Liver (tissue), 8 donors: ENCODE measurements at regions not wholly inside any gene's neighbourhood (a gene's known extent, or its start where the extent isn't known, plus 50 kb on each side); places are given as distances from the start of the nearest gene placed in this dataset.

Experiments
- DNase-seq: peaks from one replicate; pipeline ENCODE4 v3.0.0-alpha.2; 2017; ENCODE audit warnings: low spot score
- H3K27ac ChIP-seq, 2 donors: one replicate each; pipeline ENCODE4 v1.7.0; 2013; ENCODE audit warnings: inconsistent platforms in 2 of 2, low read length in 2 of 2, control low read depth in 1 of 2, low read depth in 1 of 2, mild to moderate bottlenecking in 1 of 2
- H3K27me3 ChIP-seq, 4 donors: one replicate each; pipeline versions ENCODE4 v1.6.1 to v1.7.0; 2013; ENCODE audit warnings: low read length in 3 of 4, inconsistent platforms in 1 of 4, mild to moderate bottlenecking in 1 of 4, moderate library complexity in 1 of 4; ENCODE audit not compliant: control insufficient read depth in 4 of 4, insufficient read depth in 4 of 4
- H3K36me3 ChIP-seq, 4 donors: one replicate each; pipeline versions ENCODE4 v1.6.1 to v1.7.0; 2013; ENCODE audit warnings: low read length in 3 of 4, mild to moderate bottlenecking in 3 of 4, low read depth in 1 of 4, moderate library complexity in 1 of 4; ENCODE audit not compliant: control insufficient read depth in 4 of 4, insufficient read depth in 3 of 4
- H3K4me1 ChIP-seq, 4 donors: one replicate each; pipeline versions ENCODE4 v1.6.1 to v1.7.0; 2013; ENCODE audit warnings: low read length in 3 of 4, mild to moderate bottlenecking in 3 of 4, moderate library complexity in 1 of 4; ENCODE audit not compliant: control insufficient read depth in 4 of 4, insufficient read depth in 4 of 4
- H3K4me3 ChIP-seq, 3 donors: one replicate each; pipeline versions ENCODE4 v1.6.1 to v1.7.0; 2013; ENCODE audit warnings: low read length in 3 of 3, control low read depth in 1 of 3, low read depth in 1 of 3, mild to moderate bottlenecking in 1 of 3
- H3K9ac ChIP-seq, 2 donors: one replicate each; pipeline ENCODE4 v1.7.0; 2013; ENCODE audit warnings: low read length in 2 of 2, mild to moderate bottlenecking in 2 of 2, moderate library complexity in 2 of 2, control low read depth in 1 of 2, low read depth in 1 of 2
- H3K9me3 ChIP-seq, 4 donors: one replicate each; pipeline versions ENCODE4 v1.6.1 to v1.7.0; 2013; ENCODE audit warnings: low read length in 3 of 4; ENCODE audit not compliant: control insufficient read depth in 4 of 4
- ATF3 ChIP-seq: IDR thresholded peaks from 2 replicates; pipeline ENCODE4 v1.6.1; 2016; ENCODE audit warnings: antibody characterized with exemption
- CTCF ChIP-seq: fragments of 150-350 bp; IDR thresholded peaks from 2 replicates; pipeline ENCODE4 v1.5.1; 2017; ENCODE audit warnings: improper control_type of control experiment, low read depth, low read length; ENCODE audit not compliant: missing input control
- EGR1 ChIP-seq, 2 donors: IDR thresholded peaks; 2 replicates each; pipeline ENCODE4 v1.6.1; 2016 to 2018; ENCODE audit warnings: antibody characterized with exemption in 2 of 2, low read depth in 2 of 2
- FOXA1 ChIP-seq: IDR thresholded peaks from 2 replicates; pipeline ENCODE4 v1.6.1; 2016; ENCODE audit warnings: antibody characterized with exemption
- FOXA2 ChIP-seq: IDR thresholded peaks from 2 replicates; pipeline ENCODE4 v1.6.1; 2016; ENCODE audit warnings: antibody characterized with exemption
- GABPA ChIP-seq, 2 donors: IDR thresholded peaks in 1 of 2; conservative IDR thresholded peaks in 1 of 2; 2 replicates each; pipeline ENCODE4 v1.6.1; 2016; ENCODE audit warnings: antibody characterized with exemption in 2 of 2, mild to moderate bottlenecking in 1 of 2, moderate library complexity in 1 of 2
- HNF4A ChIP-seq, 2 donors: conservative IDR thresholded peaks; 2 replicates each; pipeline ENCODE4 v1.6.1; 2016; ENCODE audit warnings: antibody characterized with exemption in 2 of 2, mild to moderate bottlenecking in 2 of 2
- HNF4G ChIP-seq: IDR thresholded peaks from 2 replicates; pipeline ENCODE4 v1.6.1; 2016; ENCODE audit warnings: antibody characterized with exemption
- JUND ChIP-seq, 2 donors: IDR thresholded peaks; 2 replicates each; pipeline ENCODE4 v1.6.1; 2016; ENCODE audit warnings: antibody characterized with exemption in 2 of 2
- MAX ChIP-seq: IDR thresholded peaks from 2 replicates; pipeline ENCODE4 v1.6.1; 2016; ENCODE audit warnings: antibody characterized with exemption
- NR2F2 ChIP-seq: IDR thresholded peaks from 2 replicates; pipeline ENCODE4 v1.6.1; 2016; ENCODE audit warnings: antibody characterized with exemption
- RAD21 ChIP-seq, 2 donors: IDR thresholded peaks; 2 replicates each; pipeline ENCODE4 v1.6.1; 2016; ENCODE audit warnings: antibody characterized with exemption in 2 of 2, mild to moderate bottlenecking in 2 of 2
- RXRA ChIP-seq, 2 donors: IDR thresholded peaks; 2 replicates each; pipeline ENCODE4 v1.6.1; 2017 to 2018; ENCODE audit warnings: antibody characterized with exemption in 2 of 2, mild to moderate bottlenecking in 1 of 2
- SP1 ChIP-seq: IDR thresholded peaks from 2 replicates; pipeline ENCODE4 v1.6.1; 2018; ENCODE audit warnings: antibody characterized with exemption, mild to moderate bottlenecking
- TAF1 ChIP-seq: conservative IDR thresholded peaks from 2 replicates; pipeline ENCODE4 v1.6.1; 2016; ENCODE audit warnings: antibody characterized with exemption, mild to moderate bottlenecking
- YY1 ChIP-seq: IDR thresholded peaks from 2 replicates; pipeline ENCODE4 v1.6.1; 2016; ENCODE audit warnings: antibody characterized with exemption, mild to moderate bottlenecking
- WGBS: extraction: QIAGEN DNeasy Blood & Tissue Kit; methylation state at CpG from one replicate; pipeline ENCODE4 v1.1.7; 2013; 5-methylcytosine and 5-hydroxymethylcytosine counted together
- TF ChIP-seq, protein P1 (sequence below): IDR thresholded peaks from 2 replicates; pipeline ENCODE4 v1.6.1; 2016; ENCODE audit warnings: antibody characterized with exemption
- donor health status: healthy.
- donor health status: healthy.
- donor health status: healthy.
- donor health status: healthy.
- donor health status: healthy.

GRCh38 chr7:54831046-54831643 is 72.1 kb upstream of the SEC61G start:
- DNase-seq, result no peak
- no peaks in the 10 kb centered on the region for H3K9me3 ChIP-seq
- no peaks in the 10 kb centered on the region for H3K27me3 ChIP-seq
- H3K9ac ChIP-seq, result no peak overlapping the region
- H3K27ac ChIP-seq, result no peak overlapping the region
- TF ChIP-seq GABPA (IDR thresholded peaks at IDR 0.05 in 1 of 2, conservative IDR thresholded peaks at IDR 0.05 in 1 of 2) (no peak), ATF3 (no peak), TAF1 (no peak), EGR1 (IDR thresholded peaks at IDR 0.05; ENCODE audit: low read depth in 2 of 2) (no peak), FOXA2 (no peak), YY1 (no peak), HNF4A (conservative IDR thresholded peaks at IDR 0.05) (no peak), CTCF (no peak), FOXA1 (no peak)
- TF ChIP-seq, protein P1, sequence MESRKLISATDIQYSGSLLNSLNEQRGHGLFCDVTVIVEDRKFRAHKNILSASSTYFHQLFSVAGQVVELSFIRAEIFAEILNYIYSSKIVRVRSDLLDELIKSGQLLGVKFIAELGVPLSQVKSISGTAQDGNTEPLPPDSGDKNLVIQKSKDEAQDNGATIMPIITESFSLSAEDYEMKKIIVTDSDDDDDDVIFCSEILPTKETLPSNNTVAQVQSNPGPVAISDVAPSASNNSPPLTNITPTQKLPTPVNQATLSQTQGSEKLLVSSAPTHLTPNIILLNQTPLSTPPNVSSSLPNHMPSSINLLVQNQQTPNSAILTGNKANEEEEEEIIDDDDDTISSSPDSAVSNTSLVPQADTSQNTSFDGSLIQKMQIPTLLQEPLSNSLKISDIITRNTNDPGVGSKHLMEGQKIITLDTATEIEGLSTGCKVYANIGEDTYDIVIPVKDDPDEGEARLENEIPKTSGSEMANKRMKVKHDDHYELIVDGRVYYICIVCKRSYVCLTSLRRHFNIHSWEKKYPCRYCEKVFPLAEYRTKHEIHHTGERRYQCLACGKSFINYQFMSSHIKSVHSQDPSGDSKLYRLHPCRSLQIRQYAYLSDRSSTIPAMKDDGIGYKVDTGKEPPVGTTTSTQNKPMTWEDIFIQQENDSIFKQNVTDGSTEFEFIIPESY, result no peak
- no peaks in the 10 kb centered on the region for H3K4me1 ChIP-seq
- H3K36me3 ChIP-seq, result no peaks in the 10 kb centered on the region
- no peak overlapping the region for H3K4me3 ChIP-seq
- WGBS, result 83% methylated on average over 4 of the region's 4 CpGs

DNA sequence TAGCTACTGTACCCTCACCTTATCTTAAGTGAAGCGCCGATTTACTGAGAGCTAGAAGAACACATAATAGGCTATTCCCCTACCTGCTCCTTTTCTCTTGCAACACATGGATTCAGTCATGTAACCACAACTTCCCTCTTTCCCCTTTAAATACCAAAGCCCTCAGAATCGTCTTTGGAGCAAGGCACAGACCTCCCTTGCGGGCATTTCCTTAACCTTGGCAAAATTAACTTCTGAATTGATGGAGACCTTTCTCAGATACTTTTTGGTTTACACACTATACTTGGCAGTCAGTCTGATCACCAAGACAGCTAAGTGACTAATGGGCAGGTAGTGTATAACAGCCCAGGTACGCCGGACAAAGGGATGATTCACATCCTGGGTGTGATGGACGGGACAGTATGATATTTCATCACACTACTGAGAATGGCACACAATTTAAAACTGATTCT is 72.7 kb upstream of the SEC61G start:
- H3K36me3 ChIP-seq, result no peaks in the 10 kb centered on the region
- TF ChIP-seq EGR1 (IDR thresholded peaks at IDR 0.05; ENCODE audit: low read depth in 2 of 2) (no peak), HNF4G (no peak), RAD21 (IDR thresholded peaks at IDR 0.05) (no peak), TAF1 (no peak), RXRA (IDR thresholded peaks at IDR 0.05) (no peak), SP1 (no peak), MAX (no peak), FOXA1 (no peak), NR2F2 (no peak), GABPA (IDR thresholded peaks at IDR 0.05 in 1 of 2, conservative IDR thresholded peaks at IDR 0.05 in 1 of 2) (no peak), FOXA2 (no peak), YY1 (no peak), JUND (IDR thresholded peaks at IDR 0.05) (no peak), HNF4A (conservative IDR thresholded peaks at IDR 0.05) (no peak)
- WGBS, result 70% methylated on average over 7 of the region's 7 CpGs
- H3K9me3 ChIP-seq, result no peaks in the 10 kb centered on the region
- no peak for DNase-seq
- no peak overlapping the region for H3K27ac ChIP-seq
- H3K27me3 ChIP-seq, result no peaks in the 10 kb centered on the region
- H3K4me3 ChIP-seq, result no peak overlapping the region
- no peak overlapping the region for H3K9ac ChIP-seq
- H3K4me1 ChIP-seq, result no peaks in the 10 kb centered on the region
